ENCODE measurements at regions not wholly inside any gene's neighbourhood (a gene's known extent, or its start where the extent isn't known, plus 50 kb on each side); places are given as distances from the start of the nearest gene placed in this dataset.

DNA sequence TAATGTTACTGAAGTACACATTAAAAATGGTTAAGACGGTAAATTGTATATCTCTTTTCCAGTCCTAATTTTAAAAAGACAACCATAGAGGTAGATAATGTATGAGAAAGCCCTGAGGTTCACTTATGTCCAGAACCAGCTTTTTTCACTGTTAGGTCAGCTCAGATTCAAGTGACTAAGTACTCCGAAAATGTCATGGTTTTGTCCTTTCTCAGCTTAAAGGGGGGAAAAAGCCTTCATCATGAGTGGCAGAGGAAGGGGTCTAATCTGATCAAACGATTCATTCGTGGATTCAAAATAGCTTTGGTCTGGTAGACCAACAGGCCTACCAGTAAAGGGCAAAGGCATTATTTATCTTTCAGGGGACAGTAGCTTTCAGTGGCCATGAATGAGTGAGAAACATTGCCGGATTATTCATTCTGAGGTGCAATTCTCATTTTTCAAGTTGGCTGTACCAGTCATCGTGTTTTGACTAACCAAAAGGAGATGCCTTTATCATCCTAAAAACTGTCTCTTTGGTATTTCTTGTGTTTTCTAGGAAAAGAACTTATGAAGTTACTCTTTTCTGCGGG, 208.4 kb downstream of the HHIPL2 start:
- Histone ChIP-seq H3K9ac (ENCODE audit: low read length) (no peak overlapping the region), H3F3A (ENCODE audit: insufficient read depth, low read length) (no peaks in the 10 kb centered on the region), H3K9me3 (replicated peaks; ENCODE audit: insufficient read depth, low read length) (no peaks in the 10 kb centered on the region), H3K79me2 (ENCODE audit: low read length) (no peaks in the 10 kb centered on the region), H4K20me1 (ENCODE audit: insufficient read depth, low read length) (no peaks in the 10 kb centered on the region), H3K36me3 (replicated peaks; ENCODE audit: insufficient read depth, low read length) (no peaks in the 10 kb centered on the region), H3K4me1 (ENCODE audit: low read length) (no peaks in the 10 kb centered on the region), H3K27ac (ENCODE audit: low read length) (no peak overlapping the region), H2AFZ (ENCODE audit: low read length) (no peak overlapping the region), H3K27me3 (replicated peaks; ENCODE audit: insufficient read depth, low read length) (no peaks in the 10 kb centered on the region), H3K9me2 (replicated peaks; ENCODE audit: insufficient read depth, low read length) (no peaks in the 10 kb centered on the region), H3K4me3 (ENCODE audit: low read length) (no peak overlapping the region), H3K4me2 (ENCODE audit: low read depth, low read length) (no peak overlapping the region)
- DNase-seq: no peak
- TF ChIP-seq EZH2 (optimal IDR thresholded peaks at IDR 0.05; ENCODE audit: low read depth, low read length) (no peak), EZH2phosphoT487 (IDR thresholded peaks at IDR 0.05; ENCODE audit: low read length) (no peak)
- TF ChIP-seq, protein P1, sequence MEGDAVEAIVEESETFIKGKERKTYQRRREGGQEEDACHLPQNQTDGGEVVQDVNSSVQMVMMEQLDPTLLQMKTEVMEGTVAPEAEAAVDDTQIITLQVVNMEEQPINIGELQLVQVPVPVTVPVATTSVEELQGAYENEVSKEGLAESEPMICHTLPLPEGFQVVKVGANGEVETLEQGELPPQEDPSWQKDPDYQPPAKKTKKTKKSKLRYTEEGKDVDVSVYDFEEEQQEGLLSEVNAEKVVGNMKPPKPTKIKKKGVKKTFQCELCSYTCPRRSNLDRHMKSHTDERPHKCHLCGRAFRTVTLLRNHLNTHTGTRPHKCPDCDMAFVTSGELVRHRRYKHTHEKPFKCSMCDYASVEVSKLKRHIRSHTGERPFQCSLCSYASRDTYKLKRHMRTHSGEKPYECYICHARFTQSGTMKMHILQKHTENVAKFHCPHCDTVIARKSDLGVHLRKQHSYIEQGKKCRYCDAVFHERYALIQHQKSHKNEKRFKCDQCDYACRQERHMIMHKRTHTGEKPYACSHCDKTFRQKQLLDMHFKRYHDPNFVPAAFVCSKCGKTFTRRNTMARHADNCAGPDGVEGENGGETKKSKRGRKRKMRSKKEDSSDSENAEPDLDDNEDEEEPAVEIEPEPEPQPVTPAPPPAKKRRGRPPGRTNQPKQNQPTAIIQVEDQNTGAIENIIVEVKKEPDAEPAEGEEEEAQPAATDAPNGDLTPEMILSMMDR (IDR thresholded peaks at IDR 0.05; ENCODE audit: low read length): no peak

DNA sequence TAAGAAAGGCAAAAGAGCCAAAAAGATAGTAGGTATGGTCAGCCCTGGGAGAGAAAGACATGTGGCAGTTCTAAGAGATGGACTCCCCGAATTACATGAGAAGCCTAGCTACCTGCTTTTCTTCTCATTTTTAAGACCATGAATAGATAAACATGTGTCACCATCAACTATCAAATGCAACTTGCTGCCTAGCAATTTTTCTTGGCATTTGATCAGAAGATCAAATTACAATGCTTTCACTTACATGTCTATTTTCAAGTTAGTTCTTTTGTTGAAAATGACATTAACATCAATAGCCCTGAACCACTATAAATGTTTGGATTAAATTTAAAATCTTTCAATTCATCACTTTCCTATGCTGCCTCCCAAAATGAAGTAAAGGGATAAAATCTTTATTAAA, 212.3 kb downstream of the HHIPL2 start:
- no peak overlapping the region for H2AFZ ChIP-seq (ENCODE audit: low read length)
- no peaks in the 10 kb centered on the region for H3K4me1 ChIP-seq (ENCODE audit: low read length)
- no peak overlapping the region for H3K27ac ChIP-seq (ENCODE audit: low read length)
- no peaks in the 10 kb centered on the region for H4K20me1 ChIP-seq (ENCODE audit: insufficient read depth, low read length)
- no peak overlapping the region for H3K9ac ChIP-seq (ENCODE audit: low read length)
- no peaks in the 10 kb centered on the region for H3K36me3 ChIP-seq (replicated peaks; ENCODE audit: insufficient read depth, low read length)
- H3F3A ChIP-seq (ENCODE audit: insufficient read depth, low read length): no peaks in the 10 kb centered on the region
- TF ChIP-seq, protein P1 (IDR thresholded peaks at IDR 0.05; ENCODE audit: low read length): no peak
- TF ChIP-seq EZH2 (optimal IDR thresholded peaks at IDR 0.05; ENCODE audit: low read depth, low read length): no peak
- TF ChIP-seq EZH2phosphoT487 (IDR thresholded peaks at IDR 0.05; ENCODE audit: low read length): no peak
- H3K79me2 ChIP-seq (ENCODE audit: low read length): no peaks in the 10 kb centered on the region
- H3K4me2 ChIP-seq (ENCODE audit: low read depth, low read length): no peak overlapping the region
- H3K4me3 ChIP-seq (ENCODE audit: low read length): no peak overlapping the region
- DNase-seq: no peak
- H3K9me3 ChIP-seq (replicated peaks; ENCODE audit: insufficient read depth, low read length): no peaks in the 10 kb centered on the region
- H3K27me3 ChIP-seq (replicated peaks; ENCODE audit: insufficient read depth, low read length): no peaks in the 10 kb centered on the region
- no peaks in the 10 kb centered on the region for H3K9me2 ChIP-seq (replicated peaks; ENCODE audit: insufficient read depth, low read length)

DNA sequence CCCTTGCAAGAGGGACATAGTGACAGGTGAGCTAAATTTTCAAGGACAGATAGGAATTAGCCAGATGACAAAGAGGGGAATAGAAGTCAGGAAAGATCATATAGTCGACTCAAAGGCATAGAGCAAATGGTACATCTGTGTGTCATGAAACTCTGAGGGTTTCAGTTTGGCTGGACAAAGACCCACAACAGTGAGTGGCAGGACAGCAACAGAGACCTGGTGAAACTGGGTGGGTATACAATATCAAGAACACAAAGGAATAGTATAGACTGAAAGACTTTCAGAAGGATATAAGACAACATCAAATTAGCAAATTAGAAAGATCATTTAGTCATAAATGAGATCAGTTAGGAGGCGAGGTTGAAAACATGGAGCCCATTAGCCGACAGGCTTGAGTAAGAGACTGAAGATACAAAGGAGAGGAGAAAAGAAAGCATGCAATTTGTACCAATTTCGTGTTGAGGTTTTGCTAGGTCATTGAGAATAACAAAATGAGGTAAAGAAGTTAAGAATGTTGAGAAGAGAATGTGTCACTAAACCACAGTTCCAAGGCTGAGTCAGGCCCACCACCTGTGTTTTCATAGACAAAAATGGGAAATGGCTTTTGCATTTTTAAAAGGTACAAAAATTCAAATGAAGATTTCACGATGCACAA, 213.8 kb downstream of the HHIPL2 start:
- H3K36me3 ChIP-seq (replicated peaks; ENCODE audit: insufficient read depth, low read length): no peaks in the 10 kb centered on the region
- H2AFZ ChIP-seq (ENCODE audit: low read length): no peak overlapping the region
- H3K4me3 ChIP-seq (ENCODE audit: low read length): no peak overlapping the region
- H3K27ac ChIP-seq (ENCODE audit: low read length): no peak overlapping the region
- no peaks in the 10 kb centered on the region for H4K20me1 ChIP-seq (ENCODE audit: insufficient read depth, low read length)
- H3K4me2 ChIP-seq (ENCODE audit: low read depth, low read length): no peak overlapping the region
- no peaks in the 10 kb centered on the region for H3K27me3 ChIP-seq (replicated peaks; ENCODE audit: insufficient read depth, low read length)
- H3K79me2 ChIP-seq (ENCODE audit: low read length): no peaks in the 10 kb centered on the region
- no peak for DNase-seq
- no peaks in the 10 kb centered on the region for H3K9me3 ChIP-seq (replicated peaks; ENCODE audit: insufficient read depth, low read length)
- H3K4me1 ChIP-seq (ENCODE audit: low read length): no peaks in the 10 kb centered on the region
- no peaks in the 10 kb centered on the region for H3F3A ChIP-seq (ENCODE audit: insufficient read depth, low read length)
- TF ChIP-seq EZH2phosphoT487 (IDR thresholded peaks at IDR 0.05; ENCODE audit: low read length) (no peak), EZH2 (optimal IDR thresholded peaks at IDR 0.05; ENCODE audit: low read depth, low read length) (no peak)
- TF ChIP-seq, protein P1 (IDR thresholded peaks at IDR 0.05; ENCODE audit: low read length): no peak
- H3K9me2 ChIP-seq (replicated peaks; ENCODE audit: insufficient read depth, low read length): no peaks in the 10 kb centered on the region
- H3K9ac ChIP-seq (ENCODE audit: low read length): no peak overlapping the region
